Islet of Langerhans (tissue), 1 donor: ENCODE measurements at regions not wholly inside any gene's neighbourhood (a gene's known extent, or its start where the extent isn't known, plus 50 kb on each side); places are given as distances from the start of the nearest gene placed in this dataset.
A peak's percentile ranks its signal among the peaks of the same experiment; 100 is the strongest.

ENCODE experiments used
- FAIRE-seq: peaks from one replicate; lab custom pipeline; 2011; peaks lifted over from hg19 to GRCh38; lab: Jason Lieb, UNC

DNA sequence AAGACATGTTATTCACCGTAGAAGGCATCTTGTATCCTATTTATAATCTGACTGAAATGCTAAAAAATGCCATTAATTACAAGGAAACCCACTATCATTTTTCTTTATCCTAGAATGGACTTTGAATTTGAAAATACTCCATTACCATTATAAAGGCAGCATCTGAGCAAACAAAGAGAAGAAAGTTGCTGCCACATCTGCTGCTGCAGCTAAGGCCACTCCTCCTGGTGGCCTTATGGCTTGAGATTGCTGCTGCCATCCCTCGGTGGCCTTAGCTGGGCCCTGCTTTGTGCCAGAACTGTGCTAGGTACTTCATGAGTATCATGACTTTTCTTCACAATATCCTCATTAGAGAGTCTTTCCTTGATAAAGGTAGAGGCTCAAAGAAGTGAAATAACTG, 1210.1 kb upstream of the TENM4 start:
- FAIRE-seq = no peak

DNA sequence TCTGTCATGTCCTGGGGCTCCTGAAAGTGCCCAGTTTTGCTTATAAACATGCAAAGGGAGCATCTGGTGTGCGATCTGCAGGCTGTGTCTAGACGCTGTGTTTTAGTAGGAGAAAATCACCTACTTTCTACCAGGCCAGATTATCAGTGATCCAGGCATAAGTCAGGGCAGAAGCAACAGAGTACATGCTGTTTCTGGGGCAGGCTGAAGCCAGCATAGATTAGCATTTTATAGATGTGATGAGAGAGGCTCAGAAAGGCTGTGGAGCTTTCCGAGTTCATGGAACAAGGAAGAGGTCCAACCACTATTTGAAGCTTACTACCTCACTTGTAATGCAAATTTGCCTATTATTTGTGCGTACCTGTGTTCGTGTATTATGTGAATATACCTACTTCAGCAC, 1208.4 kb upstream of the TENM4 start:
- FAIRE-seq = no peak

DNA sequence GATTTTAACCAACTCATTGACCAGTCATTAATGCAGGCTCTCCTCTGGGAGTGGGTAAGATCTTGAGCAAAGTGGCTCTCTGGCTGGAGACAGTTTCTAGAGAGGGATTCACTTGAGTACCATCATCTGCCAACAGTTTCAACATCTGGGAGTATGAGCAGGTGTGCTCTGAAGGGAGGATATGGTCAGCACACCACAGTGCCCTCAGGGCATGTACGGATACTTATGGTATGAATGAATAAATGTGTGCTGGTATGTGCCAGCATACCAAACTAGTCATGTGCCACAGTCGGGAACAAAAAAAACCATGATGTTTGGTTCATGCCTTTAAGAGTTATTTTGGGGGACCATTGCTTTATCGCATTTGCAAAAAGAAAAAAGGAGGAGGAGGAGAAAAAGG, 1197.5 kb upstream of the TENM4 start:
- no peak for FAIRE-seq

DNA sequence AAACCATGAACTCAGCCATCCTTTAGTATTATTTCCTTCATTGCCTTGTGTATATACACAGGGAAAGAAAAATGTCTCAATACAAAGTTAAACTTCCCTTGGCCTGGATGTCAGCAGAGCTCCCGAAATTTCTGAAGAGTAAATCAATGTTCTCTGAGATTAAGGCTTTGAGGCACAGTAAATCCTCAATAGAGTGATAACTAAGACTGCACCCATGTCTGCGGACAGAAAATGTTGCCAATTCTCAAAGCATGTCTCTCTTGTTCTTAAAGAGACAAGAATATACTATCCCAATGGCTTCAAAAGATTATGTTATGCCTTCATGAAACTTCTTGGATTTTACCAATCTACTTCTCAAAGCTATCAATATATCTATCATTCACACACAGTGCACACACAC, 1196.7 kb upstream of the TENM4 start:
- FAIRE-seq = no peak

DNA sequence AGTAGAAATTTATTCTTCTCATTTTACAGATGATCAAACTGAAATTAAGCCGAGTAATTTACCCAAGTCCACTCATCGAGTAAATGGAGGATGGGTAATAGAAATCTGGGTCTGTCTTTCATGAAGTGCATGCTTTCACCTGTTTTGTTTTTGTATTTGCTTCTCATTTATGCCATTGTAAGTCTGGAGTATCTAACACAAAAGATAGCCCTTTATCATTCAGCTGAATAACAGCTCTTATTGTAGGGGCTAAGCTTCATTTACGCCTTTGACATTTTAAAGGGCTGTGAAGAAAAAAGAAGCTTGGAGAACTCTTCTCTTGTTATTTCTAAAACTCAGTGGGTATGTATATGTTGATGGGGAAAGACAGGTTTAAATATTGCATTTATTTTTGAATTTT, 1196.2 kb upstream of the TENM4 start:
- FAIRE-seq = no peak

DNA sequence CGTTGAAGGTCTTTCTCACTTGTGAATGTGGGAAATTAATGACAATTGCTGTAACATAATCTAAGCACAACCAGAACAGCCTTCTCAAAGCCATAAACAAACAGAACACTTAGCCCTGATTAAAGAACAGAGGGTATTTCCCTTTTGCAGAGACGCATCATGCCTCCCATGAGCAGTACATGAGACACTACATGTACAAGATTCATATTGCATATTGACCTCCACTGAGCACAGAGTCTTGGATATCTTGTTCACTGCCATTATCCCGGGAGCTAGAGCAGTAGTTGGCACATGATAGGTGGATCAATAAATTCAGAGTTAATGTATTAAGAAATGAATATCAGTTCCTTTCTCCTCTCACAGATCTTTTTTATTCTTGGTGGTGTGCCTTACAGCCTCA, 1194.3 kb upstream of the TENM4 start:
- no peak for FAIRE-seq

DNA sequence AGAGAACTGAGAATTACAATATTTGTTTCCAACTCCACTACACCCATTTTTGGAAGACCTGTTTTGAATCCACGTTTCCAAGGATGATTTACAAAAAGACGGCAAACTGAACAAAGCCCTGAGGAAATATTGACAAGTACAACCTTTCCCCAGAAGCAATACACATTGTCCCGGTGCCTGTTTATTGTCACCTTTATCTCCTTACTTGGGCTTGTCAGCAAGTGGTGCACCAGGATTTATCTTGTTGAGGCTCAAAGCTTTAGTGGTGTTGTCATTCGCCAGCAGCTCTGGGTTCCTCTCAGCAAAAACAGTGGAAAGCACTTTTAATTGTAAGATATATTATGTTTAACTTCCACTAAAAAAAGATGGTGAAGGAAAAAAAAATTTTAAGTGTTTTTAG, 1191.9 kb upstream of the TENM4 start:
- FAIRE-seq = no peak

DNA sequence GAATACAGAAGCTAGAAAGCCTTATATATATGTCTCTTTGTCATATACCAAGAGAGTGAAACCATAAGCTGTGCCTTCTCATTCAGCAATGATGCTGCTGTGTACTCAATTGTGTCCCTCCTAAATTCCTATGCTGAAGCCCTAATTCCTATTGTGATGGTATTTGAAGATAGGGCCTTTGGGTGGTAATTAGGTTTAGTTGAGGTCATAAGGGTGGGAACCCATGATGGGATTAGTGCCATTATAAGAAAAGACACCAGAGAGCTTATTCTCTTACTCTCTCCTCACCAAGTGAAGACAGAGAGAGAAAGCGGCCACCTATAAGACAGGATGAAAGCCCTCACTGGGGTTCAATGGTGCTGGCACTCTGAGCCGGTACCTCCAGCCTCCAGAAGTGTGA, 1191.3 kb upstream of the TENM4 start:
- no peak for FAIRE-seq

DNA sequence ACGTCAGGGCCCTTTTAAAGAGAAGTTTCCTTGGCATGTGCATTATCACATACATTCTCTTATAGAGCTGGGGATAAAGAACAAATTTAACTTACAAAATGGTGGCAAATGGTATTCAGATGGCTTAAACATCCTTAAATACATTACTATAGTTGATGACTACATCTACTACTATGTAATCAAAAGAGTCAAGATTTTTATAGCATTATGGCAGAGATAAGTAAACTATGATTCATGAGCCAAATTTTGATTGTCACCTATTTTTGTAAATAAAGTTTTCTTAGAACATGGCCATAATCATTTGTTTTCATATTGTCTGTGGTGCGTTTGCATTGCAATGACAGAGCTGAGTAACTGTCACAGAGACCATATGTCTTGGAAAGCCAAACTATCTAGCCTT, 1188.6 kb upstream of the TENM4 start:
- no peak for FAIRE-seq

DNA sequence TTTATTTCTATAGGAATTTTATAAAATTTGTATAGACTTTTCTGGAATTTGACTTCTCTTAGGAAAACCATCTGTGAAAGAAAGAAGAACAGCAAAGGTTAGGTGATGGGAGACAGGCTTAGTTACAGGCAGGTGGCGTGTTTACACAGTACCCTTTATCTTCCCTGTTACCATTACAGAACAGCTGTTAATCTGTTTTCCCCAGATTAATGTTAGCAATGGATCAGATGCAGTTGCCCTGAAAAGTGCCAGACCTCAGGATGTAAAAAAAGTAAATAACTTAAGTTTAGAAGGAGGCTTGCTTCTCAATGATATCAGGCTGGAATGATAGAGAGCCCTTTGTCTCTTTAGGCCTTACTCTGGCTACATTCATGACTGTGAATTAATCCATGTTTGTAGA, 1186.5 kb upstream of the TENM4 start:
- FAIRE-seq = no peak

DNA sequence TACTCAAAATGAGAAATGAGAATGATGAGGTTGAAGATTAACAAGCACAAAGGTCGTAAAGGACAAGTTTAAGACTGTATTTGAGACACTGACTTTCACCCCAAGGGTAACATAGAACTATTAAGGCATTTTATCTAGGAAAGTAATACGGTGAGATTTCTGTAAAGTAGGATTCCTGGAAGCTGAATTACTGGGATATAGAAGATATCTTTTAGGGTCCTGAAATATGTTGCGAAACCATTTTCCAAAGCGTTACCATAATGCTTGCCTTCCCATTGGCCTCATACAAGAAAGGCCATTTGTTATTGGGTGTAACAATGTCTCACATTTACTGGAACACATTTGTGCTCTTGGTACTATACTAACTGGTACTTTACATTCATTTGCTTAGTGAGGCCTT, 1185.9 kb upstream of the TENM4 start:
- FAIRE-seq = no peak

DNA sequence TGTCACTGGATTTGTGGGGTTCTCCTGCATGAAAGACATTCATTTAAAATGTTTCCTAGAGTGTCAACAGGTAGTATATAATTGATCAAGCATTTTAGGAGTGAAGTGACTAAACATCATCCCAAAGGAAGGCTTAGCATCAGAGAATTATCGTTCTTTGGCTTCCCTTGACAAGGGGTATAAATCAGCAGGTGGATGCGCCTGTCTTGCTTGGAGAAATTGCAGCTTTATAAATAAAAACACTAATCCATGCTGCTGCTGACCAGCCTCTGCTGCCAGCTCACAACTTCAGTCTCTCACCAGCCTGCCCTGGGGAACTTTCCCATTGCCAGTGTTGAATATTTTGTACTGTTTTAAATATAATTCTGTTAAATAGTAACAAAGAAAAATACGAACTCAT, 1184.7 kb upstream of the TENM4 start:
- no peak for FAIRE-seq

DNA sequence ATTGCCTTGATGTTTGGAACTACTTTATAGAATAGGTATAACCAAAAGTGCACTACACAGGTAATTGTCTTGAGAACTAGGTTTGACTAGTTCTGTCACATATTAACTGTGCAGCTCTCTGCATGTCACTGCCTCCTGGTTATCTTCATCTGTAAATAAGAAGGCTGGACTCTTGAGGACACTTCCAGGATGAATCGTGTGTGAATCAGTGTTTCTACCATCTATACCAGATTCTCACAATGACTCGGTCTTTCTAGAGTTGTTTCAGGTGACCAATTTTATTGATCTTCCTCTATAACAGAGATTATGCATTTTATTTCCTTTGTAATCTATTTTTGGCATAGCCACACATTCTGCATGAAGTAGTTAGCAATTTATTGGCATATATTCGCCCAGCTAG, 1181.0 kb upstream of the TENM4 start:
- no peak for FAIRE-seq

DNA sequence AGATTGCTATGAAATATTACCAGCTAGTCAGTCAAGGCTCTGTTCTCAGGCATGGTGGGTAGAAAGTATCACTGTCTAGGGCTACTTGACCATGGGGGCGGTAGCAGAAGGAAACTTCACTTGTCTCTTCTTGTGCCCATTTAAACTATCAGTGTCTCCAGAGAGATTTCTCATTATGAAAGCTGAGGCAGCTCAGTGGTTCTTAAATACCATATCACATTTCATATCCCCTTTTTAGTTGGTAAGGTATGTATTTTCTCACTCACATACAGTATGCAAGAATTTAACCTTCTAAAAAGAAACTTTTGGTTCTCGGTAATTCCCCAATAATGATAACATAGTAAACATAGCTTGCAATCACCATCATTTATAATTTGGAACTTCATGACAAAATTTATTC, 1180.0 kb upstream of the TENM4 start:
- no peak for FAIRE-seq

DNA sequence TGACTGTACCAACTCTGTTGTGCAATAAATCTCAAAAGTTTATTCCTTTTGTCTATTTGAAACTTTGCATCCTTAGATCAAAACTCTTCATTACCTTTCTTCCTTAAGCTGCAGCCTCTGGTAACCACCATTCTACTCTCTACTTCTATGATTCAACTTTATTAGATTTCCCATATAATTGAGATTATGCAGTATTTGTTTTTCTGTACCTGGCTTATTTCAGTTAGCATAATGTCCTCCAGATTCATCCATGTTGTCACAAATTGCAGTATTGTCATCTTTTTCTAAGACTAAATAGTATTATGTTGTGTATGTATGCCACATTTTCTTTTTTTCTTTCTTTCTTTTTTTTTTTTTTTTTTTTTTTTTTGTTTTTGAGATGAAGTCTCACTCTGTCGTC, 1176.3 kb upstream of the TENM4 start:
- FAIRE-seq = peak; percentile 55

DNA sequence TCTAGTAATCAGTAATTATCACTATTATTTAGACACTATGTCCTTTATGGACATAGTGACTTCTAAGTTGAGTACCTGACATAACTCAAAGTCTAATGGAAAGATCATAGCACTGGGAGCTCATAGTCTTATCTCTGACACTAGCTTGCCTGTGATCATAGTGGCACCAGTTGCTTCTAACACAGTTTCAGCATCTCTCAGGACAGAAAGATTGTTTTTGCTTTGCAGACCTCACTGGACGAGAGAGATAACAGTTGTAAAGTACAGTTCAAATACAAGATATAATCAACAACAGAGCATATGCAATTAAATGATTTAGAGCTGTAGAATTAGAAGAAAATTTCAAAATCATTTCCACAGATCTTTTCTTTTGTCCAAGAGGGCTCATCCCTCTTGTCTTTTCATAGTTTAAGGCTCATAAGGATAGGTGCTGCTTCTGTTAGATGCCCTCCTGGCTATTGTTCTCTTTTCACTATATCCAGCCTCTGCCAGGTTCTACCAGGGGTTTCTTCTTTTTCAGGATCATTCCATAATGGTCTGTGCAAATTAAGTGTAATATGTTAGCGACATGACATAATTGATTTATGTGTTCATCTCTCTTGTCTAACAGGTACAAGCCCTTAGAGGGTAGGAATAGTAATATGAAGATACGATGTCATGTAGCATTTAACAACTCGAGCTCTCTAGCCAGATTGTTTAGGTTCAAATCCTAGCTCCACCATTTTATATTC, 1175.4 kb upstream of the TENM4 start:
- no peak for FAIRE-seq

DNA sequence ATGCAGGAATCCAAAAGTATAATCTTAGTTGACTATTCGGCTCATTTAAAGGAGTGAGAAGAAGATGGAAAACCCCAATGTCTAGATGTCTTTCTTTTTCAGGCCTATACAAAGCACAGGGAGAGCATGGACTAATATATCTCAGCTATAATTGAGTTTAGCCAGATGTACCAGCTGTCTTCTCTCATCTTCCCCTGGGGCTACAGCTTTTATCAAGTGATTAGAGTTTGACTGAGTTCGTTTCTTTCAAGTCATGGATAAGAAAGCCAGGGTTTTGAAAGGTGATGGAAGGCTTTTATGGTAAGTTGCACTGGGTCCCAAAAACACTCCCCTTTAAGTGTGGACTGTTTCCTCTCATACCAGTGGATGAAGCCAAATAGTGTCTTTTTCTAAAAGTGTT, 1172.8 kb upstream of the TENM4 start:
- FAIRE-seq = no peak

DNA sequence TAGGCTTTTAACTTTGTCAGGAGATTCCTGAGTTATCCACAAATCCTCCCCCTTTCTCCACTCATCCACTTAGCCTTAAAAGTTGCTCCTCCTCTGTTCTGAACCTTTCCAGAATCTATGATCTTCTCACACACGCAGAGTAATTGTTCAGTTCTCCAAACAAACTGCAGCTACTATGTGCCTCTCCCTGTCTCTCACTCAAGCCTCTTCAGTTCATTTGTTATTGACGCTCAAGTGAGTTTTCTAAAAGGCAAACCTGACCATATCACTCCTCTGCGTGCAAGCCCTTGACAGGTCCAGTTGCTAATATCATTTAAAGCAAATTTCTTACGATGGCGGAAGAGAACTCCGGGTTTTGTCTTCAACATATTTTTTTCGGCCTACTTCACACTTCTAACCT, 1169.7 kb upstream of the TENM4 start:
- no peak for FAIRE-seq

DNA sequence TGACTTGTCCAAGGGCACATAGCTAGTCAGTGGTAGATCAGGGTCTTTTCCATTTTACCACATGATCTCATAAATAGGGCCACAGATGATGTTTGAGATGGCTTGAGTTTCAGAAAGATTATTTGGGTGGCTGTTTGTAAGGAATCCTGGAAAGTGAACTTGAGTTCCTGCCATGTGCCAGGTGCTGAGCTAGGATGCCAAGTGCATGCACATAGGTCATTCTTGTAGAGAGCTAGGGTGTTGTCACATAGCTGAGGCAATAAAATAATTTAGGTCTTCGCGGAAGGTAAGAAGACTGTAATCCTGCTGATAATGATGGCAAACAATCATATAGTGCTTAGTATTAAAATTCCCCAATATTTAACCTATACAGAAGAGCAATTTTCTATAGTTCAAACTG, 1162.6 kb upstream of the TENM4 start:
- FAIRE-seq = no peak

DNA sequence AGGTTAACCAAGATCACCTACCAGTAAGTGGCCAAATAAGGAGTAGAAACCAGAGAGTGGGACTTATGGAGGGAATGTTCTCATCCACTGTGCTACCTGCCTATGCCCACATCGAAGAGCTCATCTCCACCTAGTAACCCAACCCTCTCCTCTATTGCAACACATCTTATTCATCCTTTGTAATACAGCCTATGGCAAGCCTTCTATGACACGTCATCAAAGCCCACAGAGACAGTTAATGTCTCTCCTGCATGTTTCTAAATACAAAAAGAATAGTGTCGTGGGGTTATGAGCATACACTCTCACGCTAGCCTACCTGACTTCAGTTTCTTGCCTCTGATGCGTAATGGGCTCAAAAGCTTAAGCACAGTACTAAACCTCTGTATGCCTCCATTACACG, 1158.1 kb upstream of the TENM4 start:
- FAIRE-seq = no peak

DNA sequence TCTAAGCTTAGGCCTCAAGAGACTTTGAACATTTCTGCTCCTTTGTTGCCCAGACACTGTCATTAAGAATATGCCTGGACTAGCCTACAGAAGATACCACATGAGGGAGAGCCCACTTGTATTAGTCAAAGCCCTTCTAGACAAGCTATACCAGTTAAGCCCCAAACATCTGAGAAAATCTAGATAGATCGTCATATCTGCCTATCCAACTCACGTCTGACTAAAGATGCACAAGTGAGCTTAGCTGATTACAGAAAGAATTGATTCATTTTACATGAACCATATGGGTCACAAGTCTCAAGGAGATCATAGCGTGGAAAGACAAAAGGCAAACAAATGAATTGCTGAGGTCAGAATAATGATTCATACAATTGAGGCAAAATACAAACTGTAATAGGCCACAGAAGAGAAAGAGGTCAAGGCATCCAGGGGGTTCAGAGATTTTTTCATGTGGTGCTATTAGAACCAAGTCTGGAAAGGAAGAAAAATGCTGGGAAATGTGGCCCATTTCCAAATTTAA, 1155.5 kb upstream of the TENM4 start:
- FAIRE-seq = no peak

DNA sequence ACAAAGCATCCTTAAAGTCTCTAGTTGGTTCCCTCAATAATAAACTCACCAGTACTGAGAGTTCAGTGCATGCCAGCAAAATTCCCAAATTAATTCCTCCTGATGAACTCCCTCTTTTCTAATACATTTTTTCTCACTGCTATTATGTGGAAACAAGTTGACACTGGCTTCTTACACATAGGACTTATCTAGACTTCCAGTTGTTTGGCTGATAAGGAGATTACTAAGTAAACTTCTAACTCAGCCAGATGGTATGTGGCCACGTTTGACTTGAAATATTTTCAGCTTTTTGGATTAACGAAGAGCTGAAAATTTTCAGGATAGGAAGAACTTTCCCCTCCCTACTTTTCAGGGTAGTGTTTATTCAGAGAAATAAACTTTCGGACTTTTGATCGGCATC, 1154.2 kb upstream of the TENM4 start:
- FAIRE-seq = no peak

DNA sequence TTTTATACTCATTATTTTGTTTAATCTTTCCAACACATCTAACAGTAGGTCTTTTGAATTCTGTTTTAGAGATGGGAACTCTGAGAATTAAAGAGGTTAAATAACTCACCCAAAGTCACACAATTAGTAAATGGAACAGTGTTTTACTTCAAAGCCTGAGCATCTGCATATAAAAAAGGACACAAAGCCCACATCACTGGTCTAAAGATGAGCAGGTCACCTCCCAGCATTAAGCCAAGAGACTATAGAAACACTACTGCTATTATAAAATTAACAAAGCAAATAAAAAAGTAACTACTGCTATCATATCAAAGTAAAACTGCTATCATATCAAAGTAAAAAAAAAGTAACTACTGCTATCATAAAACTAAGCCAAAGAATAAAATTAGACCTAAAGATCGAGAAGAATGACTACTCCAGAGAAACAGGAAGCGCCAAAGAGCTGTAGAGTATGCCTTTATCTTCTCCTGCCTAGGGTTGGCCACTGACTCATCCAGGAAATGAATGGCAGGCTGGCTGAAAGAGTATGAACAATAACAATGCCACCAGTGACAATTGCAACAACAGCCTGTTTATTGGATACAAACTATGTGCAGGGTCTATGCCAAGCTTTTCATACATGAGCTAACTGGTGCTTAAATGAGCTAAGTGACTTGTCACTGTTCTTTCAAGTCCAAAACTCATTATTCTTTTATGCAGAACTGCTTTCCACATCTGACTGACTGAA, 1153.0 kb upstream of the TENM4 start:
- FAIRE-seq = no peak

DNA sequence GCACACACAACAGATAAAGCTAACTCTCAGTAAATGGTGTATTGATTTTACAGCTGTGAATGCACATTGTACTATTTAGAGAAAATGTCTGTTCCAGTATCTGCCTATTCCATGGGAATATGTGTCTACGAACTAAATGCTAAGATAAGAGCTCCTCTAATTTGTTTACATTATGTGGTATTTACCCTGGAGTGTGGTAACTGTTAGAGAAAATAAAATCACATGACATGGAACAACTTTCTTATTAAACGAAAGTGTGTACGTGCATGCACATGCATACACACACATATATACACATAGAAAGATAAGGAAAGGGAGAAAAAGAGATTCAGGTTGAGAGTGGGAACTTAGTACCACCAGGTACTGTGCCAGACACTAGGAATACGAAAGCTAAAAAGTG, 1151.7 kb upstream of the TENM4 start:
- FAIRE-seq = no peak
